ENCODE measurements at regions not wholly inside any gene's neighbourhood (a gene's known extent, or its start where the extent isn't known, plus 50 kb on each side); places are given as distances from the start of the nearest gene placed in this dataset.

DNA sequence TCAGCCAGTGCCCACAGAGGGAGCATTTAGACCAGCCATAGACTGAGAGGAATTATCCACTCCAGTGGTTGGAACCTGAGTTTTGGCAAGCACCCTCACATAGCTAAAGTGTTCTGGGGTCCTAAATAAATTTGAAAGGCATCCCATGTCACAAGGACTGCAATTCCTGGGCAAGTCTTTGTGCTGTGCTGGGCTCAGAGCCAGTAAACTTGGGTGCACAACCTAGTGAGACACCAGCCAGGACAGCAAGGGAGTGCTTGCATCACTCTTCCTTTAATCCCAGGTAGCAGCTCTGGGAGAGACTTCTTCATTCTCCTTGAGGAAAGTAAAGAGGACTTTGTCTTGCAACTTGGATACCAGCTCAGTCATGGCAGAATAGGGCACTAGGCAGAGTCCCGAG, 142.0 kb upstream of the FSCB start:
- CTCF ChIA-PET = no interaction called here
- Histone ChIP-seq H3K9ac (ENCODE audit: low read depth, low read length) (no peak overlapping the region), H2AFZ (replicated peaks; ENCODE audit: low read length, poor library complexity) (no peak overlapping the region), H3K14ac (replicated peaks; ENCODE audit: low read depth, low read length) (no peak overlapping the region), H4K5ac (ENCODE audit: low read depth, low read length) (no peak overlapping the region), H3K36me3 (ENCODE audit: control insufficient read depth, insufficient read depth, low read length) (no peaks in the 10 kb centered on the region), H2BK5ac (ENCODE audit: low read depth, low read length, poor library complexity, severe bottlenecking) (no peak overlapping the region), H3K23ac (ENCODE audit: low read depth, low read length) (no peak overlapping the region), H3K79me1 (ENCODE audit: low read depth in 1 of 2, low read length in 2 of 2) (no peaks in the 10 kb centered on the region), H3K4ac (ENCODE audit: low read depth, low read length) (no peak overlapping the region), H2BK15ac (ENCODE audit: low read depth, low read length) (no peak overlapping the region), H3K4me2 (ENCODE audit: low read depth, low read length) (no peak overlapping the region), H3K27me3 (ENCODE audit: control insufficient read depth, insufficient read depth, low read length) (no peaks in the 10 kb centered on the region), H3K9me3 (ENCODE audit: control insufficient read depth, insufficient read depth, low read length) (0 out of 2 replicates have a peak, but pooled peaks cover 4% of the 10 kb centered on the region), H4K20me1 (ENCODE audit: insufficient read depth, low read length) (no peaks in the 10 kb centered on the region), H3K4me3 (ENCODE audit: insufficient read depth, low read depth, low read length) (no peak overlapping the region), H3K56ac (ENCODE audit: extremely low read depth, insufficient read depth, low read length) (no peak overlapping the region), H2BK120ac (ENCODE audit: low read depth, low read length) (no peak overlapping the region), H3K4me1 (ENCODE audit: control insufficient read depth, insufficient read depth, low read length) (no peaks in the 10 kb centered on the region), H4K8ac (ENCODE audit: low read depth in 2 of 2, low read length in 2 of 2) (no peak overlapping the region), H4K91ac (ENCODE audit: insufficient read depth, low read depth, low read length) (no peak overlapping the region), H2AK9ac (replicated peaks; ENCODE audit: low read depth, low read length, poor library complexity) (no peak overlapping the region), H3K27ac (ENCODE audit: insufficient read depth, low read length) (no peak overlapping the region), H3K18ac (ENCODE audit: low read depth, low read length) (no peak overlapping the region), H3K9me1 (ENCODE audit: insufficient read depth, low read length) (no peaks in the 10 kb centered on the region), H2AK5ac (ENCODE audit: low read depth, low read length) (no peak overlapping the region), H2BK20ac (ENCODE audit: low read depth, low read length) (no peak overlapping the region)
- POLR2A ChIA-PET (ENCODE audit: unreplicated experiment) = no interaction called here
- BruUV-seq (replicated peaks) = no TSS peak
- in situ Hi-C loops (cut with MboI; ENCODE audit: low sequenced_read_pairs) = no loop called here
- DNase-seq (no peak), ATAC-seq (ENCODE audit: low read depth) (no peak)
- TF ChIP-seq NFE2L2 (IDR thresholded peaks at IDR 0.05; ENCODE audit: low read depth, low read length) = no peak
- no peak for TF ChIP-seq CEBPB (IDR thresholded peaks at IDR 0.05; ENCODE audit: low read depth, low read length)
- TF ChIP-seq CTCF (conservative IDR thresholded peaks at IDR 0.05; ENCODE audit: low read depth, low read length) = no peak
- no peak for TF ChIP-seq MAFK (IDR thresholded peaks at IDR 0.05; ENCODE audit: low read depth, low read length)
- TF ChIP-seq FOS (IDR thresholded peaks at IDR 0.05; ENCODE audit: low read depth, low read length) = no peak
- TF ChIP-seq MAZ (IDR thresholded peaks at IDR 0.05; ENCODE audit: borderline replicate concordance, low read depth, low read length) = no peak
- TF ChIP-seq RCOR1 (IDR thresholded peaks at IDR 0.05; ENCODE audit: insufficient replicate concordance, low read length) = no peak
- TF ChIP-seq CHD1 (IDR thresholded peaks at IDR 0.05; ENCODE audit: low read depth, low read length) = no peak
- TF ChIP-seq SMC3 (IDR thresholded peaks at IDR 0.05; ENCODE audit: low read depth, low read length) = no peak
- no peak for TF ChIP-seq BHLHE40 (IDR thresholded peaks at IDR 0.05; ENCODE audit: low read depth, low read length)
- TF ChIP-seq RAD21 (IDR thresholded peaks at IDR 0.05; ENCODE audit: low read length) = no peak
- TF ChIP-seq RFX5 (IDR thresholded peaks at IDR 0.05; ENCODE audit: low read depth, low read length) = no peak
- TF ChIP-seq POLR2A (IDR thresholded peaks at IDR 0.05; ENCODE audit: low read depth, low read length) = no peak
- no CpG with 5 or more reads among the region's 1 CpG for WGBS, 2 experiments (ENCODE audit: extremely low coverage in 2 of 2, insufficient read length in 1 of 2)
- intact Hi-C loops (cut with micrococcal nuclease) = no loop called here
- dilution Hi-C loops (cut with HindIII; ENCODE audit: low sequenced_read_pairs, unreplicated experiment) = no loop called here

All from IMR-90 (cell line).